Upper lobe of left lung (tissue), 6 donors: ENCODE measurements at regions not wholly inside any gene's neighbourhood (a gene's known extent, or its start where the extent isn't known, plus 50 kb on each side); places are given as distances from the start of the nearest gene placed in this dataset.
"Not testable (repeated sequence)": the region's sequence is repeated elsewhere in the genome, so short reads cannot be mapped to it uniquely, and the experiment has no call there.

Experiments used
- ATAC-seq, 2 donors: fragments of 200-7000 bp; cut with Tn5 transposase; one replicate each; pipeline ENCODE4 v1.9.1; 2022; ENCODE audit warnings: mild to moderate bottlenecking in 2 of 2, moderate library complexity in 2 of 2; ENCODE audit not compliant: low FRiP score in 2 of 2
- DNase-seq, 2 donors: peaks; one replicate each; pipeline ENCODE4 v3.0.0-alpha.2; 2019 to 2020
- H3K27ac ChIP-seq, 4 donors: fragments of 200-600 bp; sonication (generic); one replicate each; pipeline ENCODE4 v1.5.1; 2016 to 2019
- H3K27me3 ChIP-seq, 4 donors: fragments of 200-600 bp; sonication (generic); one replicate each; pipeline ENCODE4 v1.5.1; 2017 to 2019
- H3K36me3 ChIP-seq, 4 donors: fragments of 200-600 bp; sonication (generic); one replicate each; pipeline ENCODE4 v1.5.1; 2016 to 2019
- H3K4me1 ChIP-seq, 4 donors: fragments of 200-600 bp; sonication (generic); one replicate each; pipeline ENCODE4 v1.5.1; 2018 to 2019
- H3K4me3 ChIP-seq, 4 donors: fragments of 200-600 bp; sonication (generic); one replicate each; pipeline ENCODE4 v1.5.1; 2017 to 2019; ENCODE audit warnings: mild to moderate bottlenecking in 2 of 4, moderate library complexity in 1 of 4
- H3K9me3 ChIP-seq, 4 donors: fragments of 200-600 bp; sonication (generic); one replicate each; pipeline ENCODE4 v1.5.1; 2018 to 2019
- EP300 ChIP-seq, 4 donors: sonication (generic); formaldehyde crosslinking; IDR thresholded peaks; one replicate each; pipeline ENCODE4 v1.5.1; 2017; ENCODE audit warnings: antibody characterized with exemption in 4 of 4, control low read depth in 2 of 4
- POLR2A ChIP-seq, 4 donors: fragments of 450-650 bp; IDR thresholded peaks; one replicate each; pipeline ENCODE4 v1.5.1; 2016 to 2017; ENCODE audit warnings: antibody characterized with exemption in 4 of 4, mild to moderate bottlenecking in 2 of 4
- POLR2AphosphoS5 ChIP-seq, 2 donors: sonication (generic); formaldehyde crosslinking; IDR thresholded peaks; one replicate each; pipeline ENCODE4 v1.5.1; 2017; ENCODE audit warnings: antibody characterized with exemption in 2 of 2
- WGBS, 2 donors: methylation state at CpG; one replicate each; pipeline ENCODE4 v1.1.5; 2017 to 2018; 5-methylcytosine and 5-hydroxymethylcytosine counted together
- TF ChIP-seq, protein P1 (sequence below), 6 experiments: fragments of 450-650 bp in 4 of 6; fragments of 200-600 bp in 2 of 6; sonication (generic) in 2 of 6; IDR thresholded peaks; one replicate each; pipeline ENCODE4 v1.5.1; 2016 to 2019; ENCODE audit warnings: antibody characterized with exemption in 6 of 6
- donor health status: DM: no; HTN: no; CAD: no; lungs with moderate emphysema.
- donor health status: DM: no; HTN: yes; CAD: no; lungs with severe emphysema.

DNA sequence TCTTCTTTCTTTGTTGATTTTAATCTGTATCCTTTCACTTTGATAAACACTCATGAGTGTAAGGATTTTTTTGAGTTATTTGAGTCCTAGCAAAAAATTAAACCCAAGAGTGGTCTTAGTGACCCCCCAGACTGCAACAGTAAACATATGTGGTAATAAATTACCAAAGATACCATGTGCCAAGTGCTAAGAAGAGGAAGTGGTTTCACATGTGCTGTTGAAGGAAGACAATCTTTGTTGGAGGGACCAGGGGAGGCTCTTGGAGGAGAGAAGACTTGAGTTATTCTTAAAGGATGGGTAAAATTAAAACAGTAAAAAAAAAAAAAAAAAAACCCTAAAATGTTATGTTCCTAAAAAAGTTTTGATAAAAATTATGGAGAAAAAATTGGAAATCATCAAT, 150.2 kb downstream of the SEC23IP start:
- TF ChIP-seq POLR2AphosphoS5 (IDR thresholded peaks at IDR 0.05) = no peak
- TF ChIP-seq POLR2A (IDR thresholded peaks at IDR 0.05) = no peak
- TF ChIP-seq, protein P1, sequence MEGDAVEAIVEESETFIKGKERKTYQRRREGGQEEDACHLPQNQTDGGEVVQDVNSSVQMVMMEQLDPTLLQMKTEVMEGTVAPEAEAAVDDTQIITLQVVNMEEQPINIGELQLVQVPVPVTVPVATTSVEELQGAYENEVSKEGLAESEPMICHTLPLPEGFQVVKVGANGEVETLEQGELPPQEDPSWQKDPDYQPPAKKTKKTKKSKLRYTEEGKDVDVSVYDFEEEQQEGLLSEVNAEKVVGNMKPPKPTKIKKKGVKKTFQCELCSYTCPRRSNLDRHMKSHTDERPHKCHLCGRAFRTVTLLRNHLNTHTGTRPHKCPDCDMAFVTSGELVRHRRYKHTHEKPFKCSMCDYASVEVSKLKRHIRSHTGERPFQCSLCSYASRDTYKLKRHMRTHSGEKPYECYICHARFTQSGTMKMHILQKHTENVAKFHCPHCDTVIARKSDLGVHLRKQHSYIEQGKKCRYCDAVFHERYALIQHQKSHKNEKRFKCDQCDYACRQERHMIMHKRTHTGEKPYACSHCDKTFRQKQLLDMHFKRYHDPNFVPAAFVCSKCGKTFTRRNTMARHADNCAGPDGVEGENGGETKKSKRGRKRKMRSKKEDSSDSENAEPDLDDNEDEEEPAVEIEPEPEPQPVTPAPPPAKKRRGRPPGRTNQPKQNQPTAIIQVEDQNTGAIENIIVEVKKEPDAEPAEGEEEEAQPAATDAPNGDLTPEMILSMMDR (IDR thresholded peaks at IDR 0.05) = no peak
- no peak for TF ChIP-seq EP300 (IDR thresholded peaks at IDR 0.05)
- H3K27me3 ChIP-seq = no peaks in the 10 kb centered on the region
- no peaks in the 10 kb centered on the region for H3K4me1 ChIP-seq
- no peak for ATAC-seq
- H3K4me3 ChIP-seq = no peak overlapping the region
- H3K9me3 ChIP-seq = no peaks in the 10 kb centered on the region
- no peak for DNase-seq
- no peaks in the 10 kb centered on the region for H3K36me3 ChIP-seq
- H3K27ac ChIP-seq = no peak overlapping the region

DNA sequence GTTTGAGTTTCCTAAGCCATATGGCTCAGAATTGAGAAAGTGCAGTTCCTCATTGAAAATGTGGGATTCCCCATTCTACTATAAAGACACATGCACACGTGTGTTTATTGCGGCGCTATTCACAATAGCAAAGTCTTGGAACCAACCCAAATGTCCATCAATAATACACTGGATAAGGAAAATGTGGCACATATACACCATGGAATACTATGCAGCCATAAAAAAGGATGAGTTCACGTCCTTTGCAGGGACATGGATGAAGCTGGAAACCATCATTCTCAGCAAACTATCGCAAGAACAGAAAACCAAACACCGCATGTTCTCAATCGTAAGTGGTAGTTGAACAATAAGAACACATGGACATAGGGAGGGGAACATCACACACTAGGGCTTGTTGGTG, 154.8 kb downstream of the SEC23IP start:
- not testable (repeated sequence) for ATAC-seq, DNase-seq, H3K9me3 ChIP-seq, H3K27ac ChIP-seq, H3K4me1 ChIP-seq, H3K36me3 ChIP-seq, H3K27me3 ChIP-seq, H3K4me3 ChIP-seq
- 80 to 96% methylated on average over 7 of the region's 7 CpGs for WGBS, 2 donors

DNA sequence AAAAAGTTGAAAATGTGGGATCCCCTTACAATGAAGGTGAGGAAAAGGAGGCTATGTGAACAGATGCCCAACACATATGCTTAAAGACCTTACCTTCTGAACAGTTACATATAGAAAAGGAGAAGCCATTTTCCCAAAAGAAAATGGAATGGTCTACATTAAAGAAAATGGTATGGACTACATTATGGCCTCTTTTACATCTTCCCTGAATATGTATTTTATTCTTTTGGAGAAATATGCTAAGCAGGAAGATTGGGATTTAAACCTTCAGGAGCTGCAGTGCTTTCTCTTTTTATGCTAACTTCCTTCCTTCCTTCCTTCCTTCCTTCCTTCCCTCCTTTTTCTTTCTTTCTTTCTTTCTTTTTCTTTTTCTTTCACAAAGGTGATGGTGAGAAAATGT, 155.4 kb downstream of the SEC23IP start:
- TF ChIP-seq, protein P1 (IDR thresholded peaks at IDR 0.05) = no peak
- no peak for TF ChIP-seq POLR2A (IDR thresholded peaks at IDR 0.05)
- no peak for TF ChIP-seq EP300 (IDR thresholded peaks at IDR 0.05)
- no peak for TF ChIP-seq POLR2AphosphoS5 (IDR thresholded peaks at IDR 0.05)
- ATAC-seq = no peak
- H3K9me3 ChIP-seq = no peaks in the 10 kb centered on the region
- H3K4me3 ChIP-seq = no peak overlapping the region
- no peaks in the 10 kb centered on the region for H3K36me3 ChIP-seq
- H3K27me3 ChIP-seq = no peaks in the 10 kb centered on the region
- no peak overlapping the region for H3K27ac ChIP-seq
- no peaks in the 10 kb centered on the region for H3K4me1 ChIP-seq
- no peak for DNase-seq

DNA sequence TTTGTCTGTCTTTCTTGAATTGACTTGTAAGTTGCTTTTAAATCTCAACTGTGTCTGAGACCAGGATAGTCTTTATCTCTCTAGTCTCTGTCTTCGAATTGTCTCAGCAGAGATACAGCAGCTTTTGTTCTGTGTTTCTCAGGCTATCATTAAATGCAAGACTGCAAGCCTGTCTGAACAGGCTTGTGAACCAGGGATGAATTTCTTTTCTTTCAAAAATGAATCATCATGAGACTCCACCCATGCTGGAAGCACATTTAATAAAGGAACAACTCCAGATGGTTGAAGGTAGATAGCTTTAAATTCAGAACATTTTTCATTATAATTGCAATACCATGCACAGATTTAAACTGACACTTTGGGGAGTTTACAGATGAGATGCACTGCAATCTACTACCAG, 155.9 kb downstream of the SEC23IP start:
- DNase-seq (no peak), ATAC-seq (no peak)
- no peaks in the 10 kb centered on the region for H3K4me1 ChIP-seq
- H3K36me3 ChIP-seq = no peaks in the 10 kb centered on the region
- H3K27ac ChIP-seq = no peak overlapping the region
- H3K9me3 ChIP-seq = no peaks in the 10 kb centered on the region
- 67 to 72% methylated on average over 1 of the region's 1 CpG for WGBS, 2 donors
- TF ChIP-seq, protein P1 (IDR thresholded peaks at IDR 0.05) = no peak
- TF ChIP-seq POLR2A (IDR thresholded peaks at IDR 0.05) (no peak), EP300 (IDR thresholded peaks at IDR 0.05) (no peak), POLR2AphosphoS5 (IDR thresholded peaks at IDR 0.05) (no peak)
- H3K27me3 ChIP-seq = no peaks in the 10 kb centered on the region
- no peak overlapping the region for H3K4me3 ChIP-seq

DNA sequence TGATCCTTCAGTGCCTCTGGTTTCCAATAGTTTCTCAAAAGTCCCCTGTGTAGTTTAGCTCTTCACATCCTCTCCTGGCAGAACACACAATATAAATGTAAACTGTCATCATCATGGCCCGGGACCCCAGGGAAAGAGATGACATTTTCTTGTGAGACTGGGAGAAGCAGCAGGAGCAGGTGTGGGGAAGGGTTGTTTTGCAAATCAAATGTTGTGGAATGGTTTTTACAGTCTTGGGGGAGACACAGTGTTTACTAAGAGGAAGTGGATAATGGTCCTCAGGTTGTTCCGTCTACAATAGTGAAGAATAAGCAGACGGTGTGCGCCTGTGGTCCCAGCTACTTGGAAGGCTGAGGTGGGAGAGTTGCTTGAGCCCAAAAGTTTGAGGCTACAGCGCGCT, 159.1 kb downstream of the SEC23IP start:
- DNase-seq = no peak
- H3K9me3 ChIP-seq = no peaks in the 10 kb centered on the region
- no peak overlapping the region for H3K27ac ChIP-seq
- no peak for ATAC-seq
- WGBS, 2 donors = 44 to 59% methylated on average over 6 of the region's 6 CpGs
- H3K36me3 ChIP-seq = no peaks in the 10 kb centered on the region
- no peak for TF ChIP-seq POLR2A (IDR thresholded peaks at IDR 0.05)
- TF ChIP-seq, protein P1 (IDR thresholded peaks at IDR 0.05) = no peak
- no peak for TF ChIP-seq EP300 (IDR thresholded peaks at IDR 0.05)
- TF ChIP-seq POLR2AphosphoS5 (IDR thresholded peaks at IDR 0.05) = no peak
- no peaks in the 10 kb centered on the region for H3K4me1 ChIP-seq
- H3K27me3 ChIP-seq = no peaks in the 10 kb centered on the region
- H3K4me3 ChIP-seq = no peak overlapping the region
